Neural cell (in vitro differentiated cells): ENCODE measurements at regions not wholly inside any gene's neighbourhood (a gene's known extent, or its start where the extent isn't known, plus 50 kb on each side); places are given as distances from the start of the nearest gene placed in this dataset.

Experiments used
- SMC3 ChIP-seq: fragments of 450-650 bp; conservative IDR thresholded peaks from 2 replicates; pipeline ENCODE4 v1.6.1; 2014; ENCODE audit warnings: antibody characterized with exemption, mild to moderate bottlenecking, moderate library complexity; ENCODE audit not compliant: poor library complexity
- TF ChIP-seq, protein P1 (sequence below): fragments of 450-650 bp; IDR thresholded peaks from 2 replicates; pipeline ENCODE4 v1.5.1; 2014; ENCODE audit warnings: antibody characterized with exemption, mild to moderate bottlenecking, moderate library complexity; ENCODE audit not compliant: poor library complexity, severe bottlenecking

GRCh38 chr4:160980091-160980490, 1183.7 kb downstream of the FSTL5 start:
- TF ChIP-seq, protein P1, sequence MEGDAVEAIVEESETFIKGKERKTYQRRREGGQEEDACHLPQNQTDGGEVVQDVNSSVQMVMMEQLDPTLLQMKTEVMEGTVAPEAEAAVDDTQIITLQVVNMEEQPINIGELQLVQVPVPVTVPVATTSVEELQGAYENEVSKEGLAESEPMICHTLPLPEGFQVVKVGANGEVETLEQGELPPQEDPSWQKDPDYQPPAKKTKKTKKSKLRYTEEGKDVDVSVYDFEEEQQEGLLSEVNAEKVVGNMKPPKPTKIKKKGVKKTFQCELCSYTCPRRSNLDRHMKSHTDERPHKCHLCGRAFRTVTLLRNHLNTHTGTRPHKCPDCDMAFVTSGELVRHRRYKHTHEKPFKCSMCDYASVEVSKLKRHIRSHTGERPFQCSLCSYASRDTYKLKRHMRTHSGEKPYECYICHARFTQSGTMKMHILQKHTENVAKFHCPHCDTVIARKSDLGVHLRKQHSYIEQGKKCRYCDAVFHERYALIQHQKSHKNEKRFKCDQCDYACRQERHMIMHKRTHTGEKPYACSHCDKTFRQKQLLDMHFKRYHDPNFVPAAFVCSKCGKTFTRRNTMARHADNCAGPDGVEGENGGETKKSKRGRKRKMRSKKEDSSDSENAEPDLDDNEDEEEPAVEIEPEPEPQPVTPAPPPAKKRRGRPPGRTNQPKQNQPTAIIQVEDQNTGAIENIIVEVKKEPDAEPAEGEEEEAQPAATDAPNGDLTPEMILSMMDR: no peak
- no peak for TF ChIP-seq SMC3
